ENCODE measurements at regions not wholly inside any gene's neighbourhood (a gene's known extent, or its start where the extent isn't known, plus 50 kb on each side); places are given as distances from the start of the nearest gene placed in this dataset.

GRCh38 chr2:121925466-121925865 lies 170.0 kb downstream of the TSN start:
- no peak overlapping the region for H3K9ac ChIP-seq (ENCODE audit: low read depth in 1 of 3, low read length in 3 of 3)
- no peaks in the 10 kb centered on the region for H3K9me3 ChIP-seq (ENCODE audit: control insufficient read depth in 3 of 3, low read length in 3 of 3)
- no peaks in the 10 kb centered on the region for H3K4me1 ChIP-seq (ENCODE audit: control insufficient read depth in 3 of 3, insufficient read depth in 3 of 3, low read length in 3 of 3)
- H3K27me3 ChIP-seq (ENCODE audit: control insufficient read depth in 3 of 3, insufficient read depth in 3 of 3, low read length in 3 of 3) = no peaks in the 10 kb centered on the region
- H3K36me3 ChIP-seq (ENCODE audit: control insufficient read depth in 3 of 3, insufficient read depth in 3 of 3, low read length in 3 of 3) = no peaks in the 10 kb centered on the region
- H3K27ac ChIP-seq (ENCODE audit: low read depth, low read length) = no peak overlapping the region
- H3K4me3 ChIP-seq (ENCODE audit: low read length in 3 of 3) = no peak overlapping the region

- Histone ChIP-seq H3K27me3 (ENCODE audit: control insufficient read depth in 3 of 3, insufficient read depth in 3 of 3, low read length in 3 of 3) (no peaks in the 10 kb centered on the region), H3K4me3 (ENCODE audit: low read length in 3 of 3) (no peak overlapping the region), H3K27ac (ENCODE audit: low read depth, low read length) (no peak overlapping the region), H3K4me1 (ENCODE audit: control insufficient read depth in 3 of 3, insufficient read depth in 3 of 3, low read length in 3 of 3) (no peaks in the 10 kb centered on the region), H3K36me3 (ENCODE audit: control insufficient read depth in 3 of 3, insufficient read depth in 3 of 3, low read length in 3 of 3) (no peaks in the 10 kb centered on the region), H3K9me3 (ENCODE audit: control insufficient read depth in 3 of 3, low read length in 3 of 3) (no peaks in the 10 kb centered on the region), H3K9ac (ENCODE audit: low read depth in 1 of 3, low read length in 3 of 3) (no peak overlapping the region)
These were observed 187.8 kb downstream of the TSN start for GRCh38 chr2:121943285-121943684.

- Histone ChIP-seq H3K9me3 (ENCODE audit: control insufficient read depth in 3 of 3, low read length in 3 of 3) (no peaks in the 10 kb centered on the region), H3K9ac (ENCODE audit: low read depth in 1 of 3, low read length in 3 of 3) (no peak overlapping the region), H3K27me3 (ENCODE audit: control insufficient read depth in 3 of 3, insufficient read depth in 3 of 3, low read length in 3 of 3) (no peaks in the 10 kb centered on the region), H3K4me1 (ENCODE audit: control insufficient read depth in 3 of 3, insufficient read depth in 3 of 3, low read length in 3 of 3) (no peaks in the 10 kb centered on the region), H3K27ac (ENCODE audit: low read depth, low read length) (no peak overlapping the region), H3K4me3 (ENCODE audit: low read length in 3 of 3) (no peak overlapping the region), H3K36me3 (ENCODE audit: control insufficient read depth in 3 of 3, insufficient read depth in 3 of 3, low read length in 3 of 3) (no peaks in the 10 kb centered on the region)
These were observed 188.8 kb downstream of the TSN start for GRCh38 chr2:121944072-121944831.

GRCh38 chr2:121947674-121948073 lies 192.2 kb downstream of the TSN start:
- no peak overlapping the region for H3K27ac ChIP-seq (ENCODE audit: low read depth, low read length)
- H3K9me3 ChIP-seq (ENCODE audit: control insufficient read depth in 3 of 3, low read length in 3 of 3) = no peaks in the 10 kb centered on the region

GRCh38 chr2:121949271-121949670 lies 193.8 kb downstream of the TSN start:
- H3K27ac ChIP-seq (ENCODE audit: low read depth, low read length) = no peak overlapping the region
- no peak overlapping the region for H3K4me3 ChIP-seq (ENCODE audit: low read length in 3 of 3)
- peaks cover 0 to 6% (median 6%) of the 10 kb centered on the region in 3 donors for H3K27me3 ChIP-seq (ENCODE audit: control insufficient read depth in 3 of 3, insufficient read depth in 3 of 3, low read length in 3 of 3)
- peaks cover 0 to 3% (median 0%) of the 10 kb centered on the region in 3 donors for H3K9me3 ChIP-seq (ENCODE audit: control insufficient read depth in 3 of 3, low read length in 3 of 3)
- no peaks in the 10 kb centered on the region for H3K4me1 ChIP-seq (ENCODE audit: control insufficient read depth in 3 of 3, insufficient read depth in 3 of 3, low read length in 3 of 3)
- H3K36me3 ChIP-seq (ENCODE audit: control insufficient read depth in 3 of 3, insufficient read depth in 3 of 3, low read length in 3 of 3) = no peaks in the 10 kb centered on the region
- H3K9ac ChIP-seq (ENCODE audit: low read depth in 1 of 3, low read length in 3 of 3) = no peak overlapping the region

More at GRCh38 chr2:121947674-121948073, 192.2 kb downstream of the TSN start:
- H3K9ac ChIP-seq (ENCODE audit: low read depth in 1 of 3, low read length in 3 of 3) = no peak overlapping the region
- H3K36me3 ChIP-seq (ENCODE audit: control insufficient read depth in 3 of 3, insufficient read depth in 3 of 3, low read length in 3 of 3) = no peaks in the 10 kb centered on the region
- H3K4me1 ChIP-seq (ENCODE audit: control insufficient read depth in 3 of 3, insufficient read depth in 3 of 3, low read length in 3 of 3) = no peaks in the 10 kb centered on the region
- H3K4me3 ChIP-seq (ENCODE audit: low read length in 3 of 3) = no peak overlapping the region
- peaks cover 0 to 6% (median 3%) of the 10 kb centered on the region in 3 donors for H3K27me3 ChIP-seq (ENCODE audit: control insufficient read depth in 3 of 3, insufficient read depth in 3 of 3, low read length in 3 of 3)

- no peaks in the 10 kb centered on the region for H3K36me3 ChIP-seq (ENCODE audit: control insufficient read depth in 3 of 3, insufficient read depth in 3 of 3, low read length in 3 of 3)
- peaks cover 0 to 8% (median 6%) of the 10 kb centered on the region in 3 donors for H3K27me3 ChIP-seq (ENCODE audit: control insufficient read depth in 3 of 3, insufficient read depth in 3 of 3, low read length in 3 of 3)
- H3K9ac ChIP-seq (ENCODE audit: low read depth in 1 of 3, low read length in 3 of 3) = no peak overlapping the region
- H3K27ac ChIP-seq (ENCODE audit: low read depth, low read length) = no peak overlapping the region
- H3K4me3 ChIP-seq (ENCODE audit: low read length in 3 of 3) = no peak overlapping the region
- H3K4me1 ChIP-seq (ENCODE audit: control insufficient read depth in 3 of 3, insufficient read depth in 3 of 3, low read length in 3 of 3) = no peaks in the 10 kb centered on the region
- peaks cover 0 to 3% (median 0%) of the 10 kb centered on the region in 3 donors for H3K9me3 ChIP-seq (ENCODE audit: control insufficient read depth in 3 of 3, low read length in 3 of 3)
These were observed 200.0 kb downstream of the TSN start for GRCh38 chr2:121955426-121955825.

GRCh38 chr2:121955872-121956271 lies 200.4 kb downstream of the TSN start:
- Histone ChIP-seq H3K4me3 (ENCODE audit: low read length in 3 of 3) (no peak overlapping the region), H3K27me3 (ENCODE audit: control insufficient read depth in 3 of 3, insufficient read depth in 3 of 3, low read length in 3 of 3) (peaks cover 0 to 8% (median 6%) of the 10 kb centered on the region in 3 donors), H3K9me3 (ENCODE audit: control insufficient read depth in 3 of 3, low read length in 3 of 3) (peaks cover 0 to 3% (median 0%) of the 10 kb centered on the region in 3 donors), H3K27ac (ENCODE audit: low read depth, low read length) (no peak overlapping the region), H3K4me1 (ENCODE audit: control insufficient read depth in 3 of 3, insufficient read depth in 3 of 3, low read length in 3 of 3) (no peaks in the 10 kb centered on the region), H3K36me3 (ENCODE audit: control insufficient read depth in 3 of 3, insufficient read depth in 3 of 3, low read length in 3 of 3) (no peaks in the 10 kb centered on the region), H3K9ac (ENCODE audit: low read depth in 1 of 3, low read length in 3 of 3) (no peak overlapping the region)

GRCh38 chr2:121960251-121960650 lies 204.8 kb downstream of the TSN start:
- Histone ChIP-seq H3K4me3 (ENCODE audit: low read length in 3 of 3) (no peak overlapping the region), H3K27me3 (ENCODE audit: control insufficient read depth in 3 of 3, insufficient read depth in 3 of 3, low read length in 3 of 3) (peaks cover 0 to 5% (median 0%) of the 10 kb centered on the region in 3 donors), H3K4me1 (ENCODE audit: control insufficient read depth in 3 of 3, insufficient read depth in 3 of 3, low read length in 3 of 3) (no peaks in the 10 kb centered on the region), H3K27ac (ENCODE audit: low read depth, low read length) (no peak overlapping the region), H3K36me3 (ENCODE audit: control insufficient read depth in 3 of 3, insufficient read depth in 3 of 3, low read length in 3 of 3) (no peaks in the 10 kb centered on the region), H3K9me3 (ENCODE audit: control insufficient read depth in 3 of 3, low read length in 3 of 3) (no peaks in the 10 kb centered on the region), H3K9ac (ENCODE audit: low read depth in 1 of 3, low read length in 3 of 3) (no peak overlapping the region)

GRCh38 chr2:121961761-121962160 lies 206.3 kb downstream of the TSN start:
- Histone ChIP-seq H3K27me3 (ENCODE audit: control insufficient read depth in 3 of 3, insufficient read depth in 3 of 3, low read length in 3 of 3) (peaks cover 0 to 2% (median 0%) of the 10 kb centered on the region in 3 donors), H3K27ac (ENCODE audit: low read depth, low read length) (no peak overlapping the region), H3K4me1 (ENCODE audit: control insufficient read depth in 3 of 3, insufficient read depth in 3 of 3, low read length in 3 of 3) (no peaks in the 10 kb centered on the region), H3K36me3 (ENCODE audit: control insufficient read depth in 3 of 3, insufficient read depth in 3 of 3, low read length in 3 of 3) (no peaks in the 10 kb centered on the region), H3K9me3 (ENCODE audit: control insufficient read depth in 3 of 3, low read length in 3 of 3) (no peaks in the 10 kb centered on the region), H3K4me3 (ENCODE audit: low read length in 3 of 3) (no peak overlapping the region), H3K9ac (ENCODE audit: low read depth in 1 of 3, low read length in 3 of 3) (no peak overlapping the region)

- H3K4me3 ChIP-seq (ENCODE audit: low read length in 3 of 3) = no peak overlapping the region
These were observed 210.2 kb downstream of the TSN start for GRCh38 chr2:121965661-121966060.

More at GRCh38 chr2:121965661-121966060, 210.2 kb downstream of the TSN start:
- H3K36me3 ChIP-seq (ENCODE audit: control insufficient read depth in 3 of 3, insufficient read depth in 3 of 3, low read length in 3 of 3) = no peaks in the 10 kb centered on the region
- H3K27me3 ChIP-seq (ENCODE audit: control insufficient read depth in 3 of 3, insufficient read depth in 3 of 3, low read length in 3 of 3) = no peaks in the 10 kb centered on the region
- no peaks in the 10 kb centered on the region for H3K9me3 ChIP-seq (ENCODE audit: control insufficient read depth in 3 of 3, low read length in 3 of 3)
- H3K4me1 ChIP-seq (ENCODE audit: control insufficient read depth in 3 of 3, insufficient read depth in 3 of 3, low read length in 3 of 3) = peaks cover 0 to 3% (median 0%) of the 10 kb centered on the region in 3 donors
- H3K9ac ChIP-seq (ENCODE audit: low read depth in 1 of 3, low read length in 3 of 3) = no peak overlapping the region
- H3K27ac ChIP-seq (ENCODE audit: low read depth, low read length) = no peak overlapping the region

Data from skeletal muscle tissue (tissue), 3 donors.